ENCODE measurements at regions not wholly inside any gene's neighbourhood (a gene's known extent, or its start where the extent isn't known, plus 50 kb on each side); places are given as distances from the start of the nearest gene placed in this dataset.

DNA sequence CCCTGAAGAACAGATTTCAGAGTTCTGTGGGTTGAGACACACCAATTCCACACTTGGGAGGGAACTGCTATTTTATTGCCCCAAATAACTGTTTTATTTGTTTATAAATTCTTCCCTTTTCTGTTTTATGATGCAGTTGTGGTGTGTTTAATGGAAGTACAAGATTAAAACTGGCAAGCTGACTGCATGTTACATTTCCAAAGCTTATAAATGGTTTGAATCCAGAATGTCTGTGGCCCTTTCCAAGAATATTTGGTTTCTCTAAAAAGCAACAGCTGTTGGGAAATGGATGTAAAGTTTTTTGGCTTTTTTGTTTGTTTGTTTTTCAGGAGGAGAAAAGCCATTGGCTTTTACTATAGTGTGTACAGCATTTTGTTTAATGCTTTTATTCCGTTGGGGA, 234.5 kb downstream of the MTX2 start:
- H3K4me1 Mint-ChIP-seq (ENCODE audit: unreplicated experiment): peaks cover 7% of the 10 kb centered on the region
- DNase-seq (ENCODE audit: extremely low spot score, unreplicated experiment): no peak
- H3K4me3 Mint-ChIP-seq: no peak overlapping the region
- H3K27ac Mint-ChIP-seq: no peak overlapping the region
- no peaks in the 10 kb centered on the region for H3K9me3 Mint-ChIP-seq
- H3K27me3 Mint-ChIP-seq: peaks cover 24% of the 10 kb centered on the region
- no peaks in the 10 kb centered on the region for H3K36me3 Mint-ChIP-seq
- no peak for TF ChIP-seq CTCF (conservative IDR thresholded peaks at IDR 0.05)

GRCh38 chr2:176504440-176504839, 235.2 kb downstream of the MTX2 start:
- no peak overlapping the region for H3K27ac Mint-ChIP-seq
- H3K27me3 Mint-ChIP-seq: peaks cover 27% of the 10 kb centered on the region
- no peak overlapping the region for H3K4me3 Mint-ChIP-seq
- H3K36me3 Mint-ChIP-seq: no peaks in the 10 kb centered on the region
- no peak for DNase-seq (ENCODE audit: extremely low spot score, unreplicated experiment)
- peaks cover 7% of the 10 kb centered on the region for H3K4me1 Mint-ChIP-seq (ENCODE audit: unreplicated experiment)
- no peaks in the 10 kb centered on the region for H3K9me3 Mint-ChIP-seq
- no peak for TF ChIP-seq CTCF (conservative IDR thresholded peaks at IDR 0.05)

DNA sequence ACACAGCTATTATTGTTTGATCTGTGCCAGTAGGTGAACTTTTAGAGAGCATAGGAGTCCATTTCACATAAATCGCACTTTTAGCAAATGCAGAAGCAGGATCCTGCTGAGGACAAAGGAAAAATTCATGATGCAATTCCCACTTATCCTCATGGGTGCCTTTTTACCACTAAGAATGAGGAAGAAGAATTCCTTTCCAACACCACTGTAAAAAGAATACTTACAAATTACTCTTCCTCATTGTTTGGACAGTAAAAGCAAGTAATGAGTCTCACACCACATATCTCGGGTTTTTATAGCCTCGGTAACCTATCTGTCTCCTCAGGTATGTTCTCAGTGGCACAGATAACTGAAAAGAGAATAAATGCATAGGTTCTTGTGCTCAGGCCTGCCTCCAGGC, 238.5 kb downstream of the MTX2 start:
- H3K36me3 Mint-ChIP-seq: no peaks in the 10 kb centered on the region
- no peak overlapping the region for H3K27ac Mint-ChIP-seq
- no peak for TF ChIP-seq CTCF (conservative IDR thresholded peaks at IDR 0.05)
- H3K4me3 Mint-ChIP-seq: no peak overlapping the region
- H3K27me3 Mint-ChIP-seq: peaks cover 19% of the 10 kb centered on the region
- DNase-seq (ENCODE audit: extremely low spot score, unreplicated experiment): no peak
- H3K9me3 Mint-ChIP-seq: no peaks in the 10 kb centered on the region
- no peaks in the 10 kb centered on the region for H3K4me1 Mint-ChIP-seq (ENCODE audit: unreplicated experiment)

DNA sequence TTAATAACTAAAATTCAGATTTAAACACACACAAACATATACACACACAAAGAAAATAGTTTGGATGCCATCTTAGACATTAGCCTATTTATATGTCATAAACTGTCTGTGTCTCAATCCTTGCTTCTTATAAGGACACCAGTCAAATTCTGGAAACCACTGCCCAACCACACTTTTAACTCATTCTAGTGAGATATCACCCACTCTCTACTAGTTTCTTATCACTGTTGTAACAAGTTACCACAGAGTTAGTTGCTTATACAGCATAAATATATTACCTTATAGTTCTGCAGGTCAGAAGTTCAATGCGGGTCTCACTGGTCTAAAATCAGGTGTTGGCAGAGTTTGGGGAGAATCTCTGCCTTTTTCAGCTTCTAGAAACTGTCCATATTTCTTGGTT, 239.1 kb downstream of the MTX2 start:
- Mint-ChIP-seq H3K27ac (no peak overlapping the region), H3K27me3 (peaks cover 17% of the 10 kb centered on the region), H3K36me3 (no peaks in the 10 kb centered on the region), H3K9me3 (no peaks in the 10 kb centered on the region), H3K4me3 (no peak overlapping the region), H3K4me1 (ENCODE audit: unreplicated experiment) (no peaks in the 10 kb centered on the region)
- TF ChIP-seq CTCF (conservative IDR thresholded peaks at IDR 0.05): no peak
- no peak for DNase-seq (ENCODE audit: extremely low spot score, unreplicated experiment)

DNA sequence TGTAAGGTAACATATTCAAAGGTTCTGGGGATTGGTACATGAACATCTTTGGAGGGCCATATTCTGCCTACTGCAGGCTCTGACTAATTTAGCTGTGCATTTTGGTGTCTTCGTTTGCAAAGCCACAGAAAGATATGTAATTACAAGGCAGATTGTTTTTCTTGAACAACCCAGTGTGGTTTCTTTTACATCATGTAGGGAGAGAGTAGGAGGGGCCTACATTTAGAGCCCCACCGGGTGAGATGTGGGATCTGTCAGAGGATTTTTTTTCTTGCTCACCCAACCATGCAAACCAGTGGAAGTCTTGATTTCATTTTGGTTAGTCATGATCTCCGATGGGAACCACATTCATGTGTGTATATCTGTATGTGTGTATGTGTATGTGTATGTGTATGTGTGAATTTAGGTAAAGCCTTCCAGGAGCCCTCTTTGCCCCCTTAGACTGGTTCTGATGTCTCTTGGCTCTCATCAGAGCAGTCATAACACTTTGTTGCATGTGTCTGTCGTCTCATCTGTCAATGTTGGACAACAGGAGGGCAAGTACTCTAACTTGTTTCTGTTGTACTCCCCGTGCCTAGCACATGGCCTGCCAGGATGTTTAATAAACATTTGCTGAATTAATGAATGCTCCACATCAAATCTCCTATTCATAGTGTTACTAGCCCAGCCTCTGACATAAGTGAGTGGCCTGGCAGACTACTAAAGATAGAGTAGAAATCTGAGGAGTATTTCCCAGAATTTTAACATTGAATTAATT, 239.9 kb downstream of the MTX2 start:
- no peak for DNase-seq (ENCODE audit: extremely low spot score, unreplicated experiment)
- peaks cover 14% of the 10 kb centered on the region for H3K27me3 Mint-ChIP-seq
- H3K36me3 Mint-ChIP-seq: no peaks in the 10 kb centered on the region
- no peaks in the 10 kb centered on the region for H3K9me3 Mint-ChIP-seq
- no peak for TF ChIP-seq CTCF (conservative IDR thresholded peaks at IDR 0.05)
- H3K4me1 Mint-ChIP-seq (ENCODE audit: unreplicated experiment): no peaks in the 10 kb centered on the region
- H3K27ac Mint-ChIP-seq: no peak overlapping the region
- no peak overlapping the region for H3K4me3 Mint-ChIP-seq

Measured in type B pancreatic cell (in vitro differentiated cells).